ENCODE measurements at regions not wholly inside any gene's neighbourhood (a gene's known extent, or its start where the extent isn't known, plus 50 kb on each side); places are given as distances from the start of the nearest gene placed in this dataset.

- TF ChIP-seq HOXA9 (CRISPR knock-in tag; IDR thresholded peaks at IDR 0.05; ENCODE audit: borderline replicate concordance) (no peak), ZNF609 (CRISPR knock-in tag; IDR thresholded peaks at IDR 0.05; ENCODE audit: borderline replicate concordance) (peak; percentile 49; the same call in 1 of the 2 replicates), ZNF343 (CRISPR knock-in tag; IDR thresholded peaks at IDR 0.05) (no peak), ZNF781 (CRISPR knock-in tag; IDR thresholded peaks at IDR 0.05; ENCODE audit: borderline replicate concordance, not compliant biosample characterization) (no peak), NFE2L1 (CRISPR knock-in tag; IDR thresholded peaks at IDR 0.05; ENCODE audit: borderline replicate concordance) (no peak), DPF2 (CRISPR knock-in tag; IDR thresholded peaks at IDR 0.05; ENCODE audit: borderline replicate concordance, low read depth) (no peak), KAT2B (IDR thresholded peaks at IDR 0.05; ENCODE audit: borderline replicate concordance, low read depth, low read length) (no peak), ZNF430 (CRISPR knock-in tag; IDR thresholded peaks at IDR 0.05) (no peak), ARNT2 (CRISPR knock-in tag; IDR thresholded peaks at IDR 0.05; ENCODE audit: low read depth) (no peak), HNF4G (IDR thresholded peaks at IDR 0.05; ENCODE audit: borderline replicate concordance, low read depth, low read length) (peak; percentile 19; the same call in 1 of the 2 replicates), HNF4G (CRISPR knock-in tag; IDR thresholded peaks at IDR 0.05; ENCODE audit: borderline replicate concordance, low read depth) (no peak), RFX3 (CRISPR knock-in tag; IDR thresholded peaks at IDR 0.05) (no peak), TCF7 (IDR thresholded peaks at IDR 0.05; ENCODE audit: low read depth) (peak; percentile 58), U2AF2 (IDR thresholded peaks at IDR 0.05; ENCODE audit: low read depth, low read length) (no peak), CREB1 (IDR thresholded peaks at IDR 0.05) (no peak), CREB1 (CRISPR knock-in tag; IDR thresholded peaks at IDR 0.05) (no peak; the same call in 1 of the 2 replicates), BORCS8-MEF2B (CRISPR knock-in tag; IDR thresholded peaks at IDR 0.05) (no peak), NFKB2 (CRISPR knock-in tag; IDR thresholded peaks at IDR 0.05; ENCODE audit: borderline replicate concordance) (no peak), STAT6 (CRISPR knock-in tag; IDR thresholded peaks at IDR 0.05; ENCODE audit: borderline replicate concordance) (no peak), ZNF543 (CRISPR knock-in tag; IDR thresholded peaks at IDR 0.05) (no peak), PHF8 (CRISPR knock-in tag; IDR thresholded peaks at IDR 0.05) (no peak), ZNF740 (CRISPR knock-in tag; IDR thresholded peaks at IDR 0.05) (no peak), ZBTB25 (CRISPR knock-in tag; IDR thresholded peaks at IDR 0.05) (no peak)
These were observed 123.2 kb downstream of the WIF1 start (continued) for GRCh38 chr12:64997858-64998257.
